ENCODE measurements at regions not wholly inside any gene's neighbourhood (a gene's known extent, or its start where the extent isn't known, plus 50 kb on each side); places are given as distances from the start of the nearest gene placed in this dataset.

DNA sequence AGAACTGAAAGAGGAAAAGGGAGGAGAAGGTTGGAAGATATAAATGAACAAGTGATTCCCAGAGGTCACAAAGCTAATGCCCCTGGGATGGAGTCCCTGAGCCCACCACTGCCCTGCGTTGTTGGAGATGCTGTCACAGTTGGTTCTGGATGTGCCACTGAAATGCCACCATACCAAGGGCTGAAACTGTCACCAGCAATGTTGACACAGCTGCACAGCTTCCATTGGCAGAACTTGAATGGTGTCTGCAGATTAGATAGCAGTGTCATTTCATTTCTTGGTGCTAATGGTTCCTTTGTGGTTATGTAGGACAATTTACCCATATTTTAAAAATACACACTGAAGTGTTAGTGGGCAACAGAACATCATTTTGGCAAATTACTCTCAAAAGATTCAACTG lies 120.7 kb downstream of the TBXT start (continued):
- TF ChIP-seq EZH2phosphoT487 (IDR thresholded peaks at IDR 0.05; ENCODE audit: unreplicated experiment), result no peak
- no peak for TF ChIP-seq ZNF462 (CRISPR knock-in tag; IDR thresholded peaks at IDR 0.05)
- TF ChIP-seq, protein P1, sequence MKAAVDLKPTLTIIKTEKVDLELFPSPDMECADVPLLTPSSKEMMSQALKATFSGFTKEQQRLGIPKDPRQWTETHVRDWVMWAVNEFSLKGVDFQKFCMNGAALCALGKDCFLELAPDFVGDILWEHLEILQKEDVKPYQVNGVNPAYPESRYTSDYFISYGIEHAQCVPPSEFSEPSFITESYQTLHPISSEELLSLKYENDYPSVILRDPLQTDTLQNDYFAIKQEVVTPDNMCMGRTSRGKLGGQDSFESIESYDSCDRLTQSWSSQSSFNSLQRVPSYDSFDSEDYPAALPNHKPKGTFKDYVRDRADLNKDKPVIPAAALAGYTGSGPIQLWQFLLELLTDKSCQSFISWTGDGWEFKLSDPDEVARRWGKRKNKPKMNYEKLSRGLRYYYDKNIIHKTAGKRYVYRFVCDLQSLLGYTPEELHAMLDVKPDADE (IDR thresholded peaks at IDR 0.05), result no peak
- no peak for TF ChIP-seq JUNB (IDR thresholded peaks at IDR 0.05; ENCODE audit: unreplicated experiment)
- no peak for TF ChIP-seq EZH2 (IDR thresholded peaks at IDR 0.05; ENCODE audit: low read depth, unreplicated experiment)
- TF ChIP-seq ZNF331 (CRISPR knock-in tag; IDR thresholded peaks at IDR 0.05; ENCODE audit: low read depth), result no peak
- TF ChIP-seq NANOG (IDR thresholded peaks at IDR 0.05; ENCODE audit: borderline replicate concordance), result no peak

DNA sequence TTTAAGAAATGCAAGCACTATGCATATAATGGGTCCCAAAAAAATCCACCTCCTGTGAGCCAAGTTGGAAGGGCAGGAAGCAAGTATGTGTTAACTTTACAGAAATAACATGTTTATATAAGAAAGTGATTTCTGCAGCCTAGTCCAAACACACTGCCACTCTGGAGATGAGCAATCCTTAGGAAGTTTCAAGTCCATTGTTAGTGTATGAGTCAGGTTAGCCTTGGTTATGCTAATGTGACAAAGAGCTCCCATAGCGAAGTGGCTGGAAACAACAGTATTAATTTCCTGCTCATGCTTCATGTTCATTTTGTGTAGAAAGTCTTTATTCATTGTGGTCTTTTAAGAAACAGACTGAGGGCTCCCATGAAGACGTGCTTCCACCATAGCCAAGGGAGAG lies 121.4 kb downstream of the TBXT start:
- ATAC-seq (no peak), DNase-seq (ENCODE audit: low spot score) (no peak)
- Mint-ChIP-seq H3K27me3 (ENCODE audit: insufficient read depth, low read depth, poor library complexity) (peaks cover 4% of the 10 kb centered on the region), H3K9me3 (no peaks in the 10 kb centered on the region; the same call in 2 of the 3 replicates), H3K4me3 (no peak overlapping the region), H3K27ac (no peak overlapping the region), H3K4me1 (peaks cover 11% of the 10 kb centered on the region), H3K36me3 (ENCODE audit: low read depth) (peaks cover 5% of the 10 kb centered on the region)
- H3K27me3 ChIP-seq (ENCODE audit: insufficient read depth), result no peaks in the 10 kb centered on the region
- H3K36me3 ChIP-seq (ENCODE audit: insufficient read depth), result no peaks in the 10 kb centered on the region; the same call in 1 of the 2 replicates
- no peaks in the 10 kb centered on the region for H4K20me1 ChIP-seq (replicated peaks; ENCODE audit: insufficient read depth)
- no peak overlapping the region for H2AFZ ChIP-seq
- no peak overlapping the region for H3K4me2 ChIP-seq
- no peaks in the 10 kb centered on the region; the same call in 1 of the 2 replicates for H3K4me1 ChIP-seq (ENCODE audit: insufficient read depth)
- H3K9me2 ChIP-seq (ENCODE audit: insufficient read depth), result peaks cover 17% of the 10 kb centered on the region; the same call in 1 of the 2 replicates
- H3K79me2 ChIP-seq (replicated peaks; ENCODE audit: insufficient read depth), result no peaks in the 10 kb centered on the region
- H3F3A ChIP-seq (replicated peaks; ENCODE audit: low read depth), result no peaks in the 10 kb centered on the region
- no peak overlapping the region for H3K27ac ChIP-seq (ENCODE audit: low read depth)
- H3K4me3 ChIP-seq, result no peak overlapping the region
- no peak for TF ChIP-seq NANOG (IDR thresholded peaks at IDR 0.05; ENCODE audit: borderline replicate concordance)
- no peak for TF ChIP-seq EZH2phosphoT487 (IDR thresholded peaks at IDR 0.05; ENCODE audit: unreplicated experiment)
- TF ChIP-seq ZNF331 (CRISPR knock-in tag; IDR thresholded peaks at IDR 0.05; ENCODE audit: low read depth), result no peak
- no peak for TF ChIP-seq CREB1 (CRISPR knock-in tag; IDR thresholded peaks at IDR 0.05; ENCODE audit: low read depth)
- TF ChIP-seq, protein P1 (IDR thresholded peaks at IDR 0.05), result no peak
- no peak for TF ChIP-seq POLR2AphosphoS5 (IDR thresholded peaks at IDR 0.05; ENCODE audit: low read depth)
- TF ChIP-seq, protein P2, sequence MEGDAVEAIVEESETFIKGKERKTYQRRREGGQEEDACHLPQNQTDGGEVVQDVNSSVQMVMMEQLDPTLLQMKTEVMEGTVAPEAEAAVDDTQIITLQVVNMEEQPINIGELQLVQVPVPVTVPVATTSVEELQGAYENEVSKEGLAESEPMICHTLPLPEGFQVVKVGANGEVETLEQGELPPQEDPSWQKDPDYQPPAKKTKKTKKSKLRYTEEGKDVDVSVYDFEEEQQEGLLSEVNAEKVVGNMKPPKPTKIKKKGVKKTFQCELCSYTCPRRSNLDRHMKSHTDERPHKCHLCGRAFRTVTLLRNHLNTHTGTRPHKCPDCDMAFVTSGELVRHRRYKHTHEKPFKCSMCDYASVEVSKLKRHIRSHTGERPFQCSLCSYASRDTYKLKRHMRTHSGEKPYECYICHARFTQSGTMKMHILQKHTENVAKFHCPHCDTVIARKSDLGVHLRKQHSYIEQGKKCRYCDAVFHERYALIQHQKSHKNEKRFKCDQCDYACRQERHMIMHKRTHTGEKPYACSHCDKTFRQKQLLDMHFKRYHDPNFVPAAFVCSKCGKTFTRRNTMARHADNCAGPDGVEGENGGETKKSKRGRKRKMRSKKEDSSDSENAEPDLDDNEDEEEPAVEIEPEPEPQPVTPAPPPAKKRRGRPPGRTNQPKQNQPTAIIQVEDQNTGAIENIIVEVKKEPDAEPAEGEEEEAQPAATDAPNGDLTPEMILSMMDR (conservative IDR thresholded peaks at IDR 0.05; ENCODE audit: low read depth in 2 of 2), result no peak
- TF ChIP-seq EZH2 (IDR thresholded peaks at IDR 0.05; ENCODE audit: low read depth, unreplicated experiment), result no peak
- TF ChIP-seq STAT1 (IDR thresholded peaks at IDR 0.05; ENCODE audit: unreplicated experiment), result no peak
- TF ChIP-seq ZNF114 (CRISPR knock-in tag; IDR thresholded peaks at IDR 0.05), result no peak

All from GM23338 (cell line).